Ishikawa (cell line): ENCODE measurements at regions not wholly inside any gene's neighbourhood (a gene's known extent, or its start where the extent isn't known, plus 50 kb on each side); places are given as distances from the start of the nearest gene placed in this dataset.

Source experiments
- CEBPB ChIP-seq: IDR thresholded peaks from 2 replicates; pipeline ENCODE4 v1.6.1; 2012
- CREB1 ChIP-seq: IDR thresholded peaks from 2 replicates; pipeline ENCODE4 v1.6.1; 2012; ENCODE audit warnings: low read depth
- EGR1 ChIP-seq: IDR thresholded peaks from 2 replicates; pipeline ENCODE4 v1.6.1; 2012
- EP300 ChIP-seq: IDR thresholded peaks from 2 replicates; pipeline ENCODE4 v1.6.1; 2012; ENCODE audit warnings: borderline replicate concordance
- FOXM1 ChIP-seq: IDR thresholded peaks from 2 replicates; pipeline ENCODE4 v1.6.1; 2012; ENCODE audit warnings: low read depth, borderline replicate concordance
- MAX ChIP-seq: IDR thresholded peaks from 2 replicates; pipeline ENCODE4 v1.6.1; 2012
- NFIC ChIP-seq: IDR thresholded peaks from 2 replicates; pipeline ENCODE4 v1.6.1; 2012
- RAD21 ChIP-seq: IDR thresholded peaks from 2 replicates; pipeline ENCODE4 v1.6.1; 2012; ENCODE audit warnings: low read depth
- TAF1 ChIP-seq: IDR thresholded peaks from 2 replicates; pipeline ENCODE4 v1.6.1; 2012; ENCODE audit warnings: low read depth, mild to moderate bottlenecking
- TCF12 ChIP-seq: IDR thresholded peaks from 2 replicates; pipeline ENCODE4 v1.6.1; 2012; ENCODE audit warnings: low read depth
- TEAD4 ChIP-seq: IDR thresholded peaks from 2 replicates; pipeline ENCODE4 v1.6.1; 2012
- USF1 ChIP-seq: IDR thresholded peaks from 2 replicates; pipeline ENCODE4 v1.6.1; 2012
- YY1 ChIP-seq: IDR thresholded peaks from 2 replicates; pipeline ENCODE4 v1.6.1; 2012; ENCODE audit warnings: low read depth
- ZBTB7A ChIP-seq: IDR thresholded peaks from 2 replicates; pipeline ENCODE4 v1.6.1; 2012; ENCODE audit warnings: low read depth
- TF ChIP-seq, protein P1 (sequence below): IDR thresholded peaks from 2 replicates; pipeline ENCODE4 v1.6.1; 2012; ENCODE audit warnings: low read depth, mild to moderate bottlenecking

DNA sequence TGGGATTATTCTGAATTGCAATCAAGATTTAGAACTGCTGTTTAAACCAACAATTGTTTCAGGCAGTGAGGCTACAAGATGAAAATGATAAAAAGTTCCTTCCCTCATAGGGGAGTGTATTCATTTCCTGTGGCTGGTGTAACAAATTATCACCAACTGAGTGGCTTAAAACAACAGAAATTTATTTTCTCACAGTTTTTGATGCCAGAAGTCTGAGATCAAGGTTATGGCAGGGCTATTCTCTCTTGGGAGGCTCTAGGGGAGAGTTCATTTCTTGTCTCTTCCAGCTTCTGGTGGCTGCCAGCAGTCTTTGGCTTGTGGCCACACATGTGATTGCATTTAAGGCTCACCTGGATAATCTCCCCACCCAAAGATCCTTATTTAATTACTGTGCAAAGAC, 290.5 kb upstream of the ZSWIM2 start:
- no peak for TF ChIP-seq EP300
- no peak for TF ChIP-seq MAX
- no peak for TF ChIP-seq YY1
- no peak for TF ChIP-seq TAF1
- TF ChIP-seq FOXM1, result no peak
- TF ChIP-seq EGR1, result no peak
- TF ChIP-seq ZBTB7A, result no peak
- TF ChIP-seq, protein P1, sequence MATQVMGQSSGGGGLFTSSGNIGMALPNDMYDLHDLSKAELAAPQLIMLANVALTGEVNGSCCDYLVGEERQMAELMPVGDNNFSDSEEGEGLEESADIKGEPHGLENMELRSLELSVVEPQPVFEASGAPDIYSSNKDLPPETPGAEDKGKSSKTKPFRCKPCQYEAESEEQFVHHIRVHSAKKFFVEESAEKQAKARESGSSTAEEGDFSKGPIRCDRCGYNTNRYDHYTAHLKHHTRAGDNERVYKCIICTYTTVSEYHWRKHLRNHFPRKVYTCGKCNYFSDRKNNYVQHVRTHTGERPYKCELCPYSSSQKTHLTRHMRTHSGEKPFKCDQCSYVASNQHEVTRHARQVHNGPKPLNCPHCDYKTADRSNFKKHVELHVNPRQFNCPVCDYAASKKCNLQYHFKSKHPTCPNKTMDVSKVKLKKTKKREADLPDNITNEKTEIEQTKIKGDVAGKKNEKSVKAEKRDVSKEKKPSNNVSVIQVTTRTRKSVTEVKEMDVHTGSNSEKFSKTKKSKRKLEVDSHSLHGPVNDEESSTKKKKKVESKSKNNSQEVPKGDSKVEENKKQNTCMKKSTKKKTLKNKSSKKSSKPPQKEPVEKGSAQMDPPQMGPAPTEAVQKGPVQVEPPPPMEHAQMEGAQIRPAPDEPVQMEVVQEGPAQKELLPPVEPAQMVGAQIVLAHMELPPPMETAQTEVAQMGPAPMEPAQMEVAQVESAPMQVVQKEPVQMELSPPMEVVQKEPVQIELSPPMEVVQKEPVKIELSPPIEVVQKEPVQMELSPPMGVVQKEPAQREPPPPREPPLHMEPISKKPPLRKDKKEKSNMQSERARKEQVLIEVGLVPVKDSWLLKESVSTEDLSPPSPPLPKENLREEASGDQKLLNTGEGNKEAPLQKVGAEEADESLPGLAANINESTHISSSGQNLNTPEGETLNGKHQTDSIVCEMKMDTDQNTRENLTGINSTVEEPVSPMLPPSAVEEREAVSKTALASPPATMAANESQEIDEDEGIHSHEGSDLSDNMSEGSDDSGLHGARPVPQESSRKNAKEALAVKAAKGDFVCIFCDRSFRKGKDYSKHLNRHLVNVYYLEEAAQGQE, result no peak
- no peak for TF ChIP-seq USF1
- no peak for TF ChIP-seq TCF12
- no peak for TF ChIP-seq RAD21
- no peak for TF ChIP-seq NFIC
- no peak for TF ChIP-seq CREB1
- TF ChIP-seq CEBPB, result no peak
- TF ChIP-seq TEAD4, result no peak

- peak; percentile 55 for TF ChIP-seq RAD21
- no peak for TF ChIP-seq MAX
- no peak for TF ChIP-seq EGR1
- TF ChIP-seq EP300, result no peak
- TF ChIP-seq YY1, result no peak
Measured at GRCh38 chr2:187138265-187138664, 289.3 kb upstream of the ZSWIM2 start.

- TF ChIP-seq CREB1 (no peak), EGR1 (no peak), MAX (no peak), YY1 (no peak), RAD21 (no peak), ZBTB7A (no peak), FOXM1 (no peak), TCF12 (no peak), TAF1 (no peak), CEBPB (no peak), TEAD4 (no peak), USF1 (no peak), EP300 (no peak), NFIC (no peak)
- TF ChIP-seq, protein P1, result no peak
Measured at GRCh38 chr2:187136646-187137045, 287.7 kb upstream of the ZSWIM2 start.

DNA sequence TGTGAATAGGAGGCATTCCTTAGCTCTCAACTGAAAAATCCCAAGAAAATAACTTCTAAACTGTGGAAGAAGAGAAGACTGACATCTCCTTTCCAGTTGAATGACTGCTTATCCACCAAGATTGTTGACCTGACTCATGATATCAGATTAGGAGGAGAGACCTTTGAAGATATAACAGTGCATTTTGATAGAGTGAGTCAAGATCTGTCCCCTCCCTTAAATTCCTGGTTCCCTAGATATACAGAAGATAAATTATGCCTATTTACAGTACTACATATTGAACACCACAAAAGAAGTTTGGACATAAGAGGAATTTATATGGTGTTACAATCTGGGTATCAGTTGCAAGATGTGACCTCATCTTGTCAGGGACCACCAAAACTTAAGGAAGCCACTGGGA, 285.3 kb upstream of the ZSWIM2 start:
- TF ChIP-seq ZBTB7A (no peak), CEBPB (no peak), MAX (no peak), TEAD4 (no peak), YY1 (no peak), TAF1 (no peak), CREB1 (no peak), USF1 (no peak), NFIC (no peak), RAD21 (no peak), TCF12 (no peak), EP300 (no peak), EGR1 (no peak), FOXM1 (no peak)
- TF ChIP-seq, protein P1, result no peak
